Parathyroid adenoma (tissue), 2 donors: ENCODE measurements at regions not wholly inside any gene's neighbourhood (a gene's known extent, or its start where the extent isn't known, plus 50 kb on each side); places are given as distances from the start of the nearest gene placed in this dataset.
"Not testable (repeated sequence)": the region's sequence is repeated elsewhere in the genome, so short reads cannot be mapped to it uniquely, and the experiment has no call there.

Experiments used
- H2AFZ ChIP-seq: fragments of 300-600 bp; sonication (generic); one replicate; pipeline ENCODE4 v1.7.0; 2017; ENCODE audit warnings: antibody characterized with exemption, mild to moderate bottlenecking
- H3K27ac ChIP-seq: fragments of 300-600 bp; sonication (generic); one replicate; pipeline ENCODE4 v1.7.0; 2017
- H3K27me3 ChIP-seq: fragments of 300-600 bp; sonication (generic); one replicate; pipeline ENCODE4 v1.7.0; 2017; ENCODE audit warnings: low read length; ENCODE audit not compliant: control insufficient read depth, insufficient read depth
- H3K36me3 ChIP-seq: fragments of 300-600 bp; sonication (generic); one replicate; pipeline ENCODE4 v1.7.0; 2017; ENCODE audit warnings: low read length; ENCODE audit not compliant: control insufficient read depth, insufficient read depth
- H3K4me1 ChIP-seq: fragments of 300-600 bp; sonication (generic); one replicate; pipeline ENCODE4 v1.7.0; 2017; ENCODE audit warnings: control low read depth
- H3K4me2 ChIP-seq: fragments of 300-600 bp; sonication (generic); one replicate; pipeline ENCODE4 v1.7.0; 2017; ENCODE audit warnings: low read length
- H3K4me3 ChIP-seq: fragments of 300-600 bp; sonication (generic); one replicate; pipeline ENCODE4 v1.7.0; 2017; ENCODE audit warnings: low read depth, low read length
- H3K79me2 ChIP-seq: fragments of 300-600 bp; sonication (generic); one replicate; pipeline ENCODE4 v1.7.0; 2017; ENCODE audit warnings: control low read depth
- H3K9ac ChIP-seq: fragments of 300-600 bp; sonication (generic); one replicate; pipeline ENCODE4 v1.7.0; 2017; ENCODE audit warnings: mild to moderate bottlenecking
- H3K9me3 ChIP-seq: fragments of 300-600 bp; sonication (generic); one replicate; pipeline ENCODE4 v1.7.0; 2017; ENCODE audit warnings: low read length; ENCODE audit not compliant: control insufficient read depth
- CTCF ChIP-seq: fragments of 300-600 bp; sonication (generic); IDR thresholded peaks from one replicate; pipeline ENCODE4 v1.7.0; 2017; ENCODE audit warnings: antibody characterized with exemption, mild to moderate bottlenecking
- donor health status: primary hyperparathyroidism.

GRCh38 chr18:73355121-73355520 is 487.3 kb upstream of the NETO1 start:
- Histone ChIP-seq H3K36me3 (no peaks in the 10 kb centered on the region), H3K27me3 (no peaks in the 10 kb centered on the region), H2AFZ (no peak overlapping the region), H3K27ac (no peak overlapping the region), H3K9ac (no peak overlapping the region), H3K4me1 (no peaks in the 10 kb centered on the region), H3K4me2 (no peak overlapping the region), H3K79me2 (no peaks in the 10 kb centered on the region), H3K9me3 (no peaks in the 10 kb centered on the region), H3K4me3 (no peak overlapping the region)
- TF ChIP-seq CTCF, result no peak

GRCh38 chr18:73352546-73352945 is 484.8 kb upstream of the NETO1 start:
- H3K9ac ChIP-seq, result no peak overlapping the region
- H3K36me3 ChIP-seq, result no peaks in the 10 kb centered on the region
- H3K79me2 ChIP-seq, result no peaks in the 10 kb centered on the region
- H3K27me3 ChIP-seq, result no peaks in the 10 kb centered on the region
- H3K4me2 ChIP-seq, result no peak overlapping the region
- no peak overlapping the region for H3K27ac ChIP-seq
- no peaks in the 10 kb centered on the region for H3K9me3 ChIP-seq
- no peaks in the 10 kb centered on the region for H3K4me1 ChIP-seq
- H2AFZ ChIP-seq, result no peak overlapping the region
- H3K4me3 ChIP-seq, result no peak overlapping the region
- no peak for TF ChIP-seq CTCF

- Histone ChIP-seq H3K9me3 (no peaks in the 10 kb centered on the region), H3K9ac (no peak overlapping the region), H3K4me1 (no peaks in the 10 kb centered on the region), H3K27ac (no peak overlapping the region), H3K27me3 (no peaks in the 10 kb centered on the region), H3K4me3 (no peak overlapping the region), H3K36me3 (no peaks in the 10 kb centered on the region), H3K4me2 (no peak overlapping the region), H3K79me2 (no peaks in the 10 kb centered on the region), H2AFZ (no peak overlapping the region)
- no peak for TF ChIP-seq CTCF
These were observed 472.6 kb upstream of the NETO1 start for GRCh38 chr18:73340135-73340977.

GRCh38 chr18:73331212-73331772 is 463.5 kb upstream of the NETO1 start:
- Histone ChIP-seq H3K79me2 (no peaks in the 10 kb centered on the region), H3K27ac (no peak overlapping the region)
- TF ChIP-seq CTCF, result no peak

GRCh38 chr18:73330106-73330505 is 462.3 kb upstream of the NETO1 start:
- H3K4me3 ChIP-seq, H3K4me2 ChIP-seq, H3K4me1 ChIP-seq, H3K9me3 ChIP-seq, H3K79me2 ChIP-seq, H3K27ac ChIP-seq, H3K9ac ChIP-seq, H3K27me3 ChIP-seq, H3K36me3 ChIP-seq, H2AFZ ChIP-seq: not testable (repeated sequence)

More at GRCh38 chr18:73331212-73331772, 463.5 kb upstream of the NETO1 start:
- H3K36me3 ChIP-seq, result no peaks in the 10 kb centered on the region
- no peak overlapping the region for H3K4me3 ChIP-seq
- H3K4me2 ChIP-seq, result no peak overlapping the region
- H3K9ac ChIP-seq, result no peak overlapping the region
- no peak overlapping the region for H2AFZ ChIP-seq
- H3K27me3 ChIP-seq, result no peaks in the 10 kb centered on the region
- no peaks in the 10 kb centered on the region for H3K4me1 ChIP-seq
- H3K9me3 ChIP-seq, result no peaks in the 10 kb centered on the region

- not testable (repeated sequence) for H3K4me1 ChIP-seq, H3K27ac ChIP-seq, H3K9ac ChIP-seq, H3K36me3 ChIP-seq, H3K27me3 ChIP-seq, H3K4me2 ChIP-seq, H3K9me3 ChIP-seq, H3K4me3 ChIP-seq, H3K79me2 ChIP-seq, H2AFZ ChIP-seq
These were observed 456.5 kb upstream of the NETO1 start for GRCh38 chr18:73324187-73324831.
